ENCODE measurements at regions not wholly inside any gene's neighbourhood (a gene's known extent, or its start where the extent isn't known, plus 50 kb on each side); places are given as distances from the start of the nearest gene placed in this dataset.

GRCh38 chr16:73390936-73391335 is 343.0 kb upstream of the ZFHX3 start:
- no peak for TF ChIP-seq CTCF (IDR thresholded peaks at IDR 0.05)
- no peak for TF ChIP-seq POLR2A (IDR thresholded peaks at IDR 0.05)
